Endothelial cell of umbilical vein (primary cell): ENCODE measurements at regions not wholly inside any gene's neighbourhood (a gene's known extent, or its start where the extent isn't known, plus 50 kb on each side); places are given as distances from the start of the nearest gene placed in this dataset.

Source experiments
- BruUV-seq: library from RNA; stranded (reverse); fragments of 400-500 nt; replicated peaks from 2 replicates; lab custom pipeline; 2021; lab: Mats Ljungman, UMichigan
- CTCF ChIA-PET: fragments of 300-600, 350-600 bp; sonication (Branson Sonifier 250); formaldehyde crosslinking; loops from one replicate; lab custom pipeline; 2021; ENCODE audit warnings: antibody characterized with exemption, inconsistent platforms; lab: Charles Lee
- POLR2A ChIA-PET: fragments of 300-600, 350-600 bp; sonication (Branson Sonifier 250); formaldehyde crosslinking; loops from one replicate; lab custom pipeline; 2021; ENCODE audit warnings: antibody characterized with exemption, inconsistent platforms; lab: Charles Lee
- DNase-seq: peaks from one replicate; pipeline ENCODE4 v3.0.0-alpha.2; 2011; ENCODE audit warnings: low read depth, low spot score
- FAIRE-seq: peaks from 2 replicates; lab custom pipeline; 2011; peaks lifted over from hg19 to GRCh38; lab: Jason Lieb, UNC
- H2AFZ ChIP-seq: 2 replicates; pipeline ENCODE4 v1.6.0; 2012; ENCODE audit warnings: low read depth, low read length, control low read depth, inconsistent platforms
- H3K27ac ChIP-seq: 2 replicates; pipeline ENCODE4 v1.5.1; 2011; ENCODE audit warnings: low read depth, mild to moderate bottlenecking, control low read depth, low read length, moderate library complexity; ENCODE audit not compliant: insufficient read depth
- H3K27me3 ChIP-seq, 2 experiments: 2 replicates each; pipeline versions ENCODE4 v1.6.0 to v1.6.1; 2011; ENCODE audit warnings: low read length in 2 of 2, mixed read lengths in 1 of 2; ENCODE audit not compliant: control insufficient read depth in 2 of 2, insufficient read depth in 2 of 2
- H3K36me3 ChIP-seq, 2 experiments: 2 replicates in 1 of 2; 3 replicates in 1 of 2; pipeline ENCODE4 v1.5.1; 2011; ENCODE audit warnings: low read length in 2 of 2, mild to moderate bottlenecking in 1 of 2, moderate library complexity in 1 of 2; ENCODE audit not compliant: control insufficient read depth in 2 of 2, insufficient read depth in 2 of 2; ENCODE audit errors: extremely low read depth in 1 of 2
- H3K4me1 ChIP-seq: 3 replicates; pipeline ENCODE4 v1.5.1; 2011; ENCODE audit warnings: mild to moderate bottlenecking, low read length; ENCODE audit not compliant: control insufficient read depth, insufficient read depth; ENCODE audit errors: extremely low read depth
- H3K4me2 ChIP-seq: 2 replicates; pipeline ENCODE4 v1.6.1; 2011; ENCODE audit warnings: low read length, control low read depth, mixed read lengths; ENCODE audit not compliant: insufficient read depth
- H3K4me3 ChIP-seq, 3 experiments: fragments of 200-600 bp in 1 of 3; sonication (generic), shearing (Covaris generic) in 1 of 3; replicated peaks in 1 of 3; 2 replicates each; pipeline ENCODE4 v1.5.1; 2011 to 2016; ENCODE audit warnings: control low read depth in 3 of 3, low read length in 3 of 3, mild to moderate bottlenecking in 2 of 3, inconsistent platforms in 1 of 3, low read depth in 1 of 3, moderate library complexity in 1 of 3; ENCODE audit not compliant: insufficient read depth in 1 of 3
- H3K79me2 ChIP-seq: 2 replicates; pipeline ENCODE4 v1.6.0; 2012; ENCODE audit warnings: low read length, inconsistent platforms; ENCODE audit not compliant: control insufficient read depth, insufficient read depth
- H3K9ac ChIP-seq: replicated peaks from 2 replicates; pipeline ENCODE3; 2011; ENCODE audit warnings: low read length, control low read depth; ENCODE audit not compliant: insufficient read depth; ENCODE audit errors: extremely low read depth
- H3K9me1 ChIP-seq: replicated peaks from 3 replicates; pipeline ENCODE4 v1.6.0; 2011; ENCODE audit warnings: mild to moderate bottlenecking, low read length; ENCODE audit not compliant: control insufficient read depth, insufficient read depth; ENCODE audit errors: extremely low read depth
- H3K9me3 ChIP-seq: replicated peaks from 2 replicates; pipeline ENCODE4 v1.5.1; 2012; ENCODE audit warnings: low read length, inconsistent platforms; ENCODE audit not compliant: control insufficient read depth, insufficient read depth
- H4K20me1 ChIP-seq: replicated peaks from 2 replicates; pipeline ENCODE3; 2011; ENCODE audit warnings: mild to moderate bottlenecking, low read length; ENCODE audit not compliant: control insufficient read depth, insufficient read depth; ENCODE audit errors: extremely low read depth
- EZH2 ChIP-seq: IDR thresholded peaks from 2 replicates; pipeline ENCODE4 v1.6.1; 2012; ENCODE audit warnings: borderline replicate concordance, low read depth, mild to moderate bottlenecking, moderate library complexity, low read length, inconsistent platforms; ENCODE audit not compliant: severe bottlenecking
- FOS ChIP-seq: IDR thresholded peaks from 2 replicates; pipeline ENCODE4 v1.6.1; 2011; ENCODE audit warnings: mild to moderate bottlenecking, low read length, moderate library complexity, borderline replicate concordance; ENCODE audit not compliant: insufficient read depth
- GATA2 ChIP-seq: IDR thresholded peaks from 2 replicates; pipeline ENCODE4 v1.7.0; 2011; ENCODE audit warnings: low read depth, mild to moderate bottlenecking, moderate library complexity, mixed read lengths, low read length; ENCODE audit not compliant: insufficient read length, insufficient read depth
- JUN ChIP-seq: IDR thresholded peaks from 2 replicates; pipeline ENCODE4 v1.6.1; 2011; ENCODE audit warnings: borderline replicate concordance, low read depth; ENCODE audit not compliant: insufficient read length, insufficient read depth
- MYC ChIP-seq: IDR thresholded peaks from one replicate; pipeline ENCODE4 v1.6.1; 2011; ENCODE audit warnings: mild to moderate bottlenecking, low read depth, low read length
- POLR2A ChIP-seq: IDR thresholded peaks from 2 replicates; pipeline ENCODE4 v1.6.1; 2012; ENCODE audit warnings: low read depth, mild to moderate bottlenecking, control low read depth, low read length
- POLR2AphosphoS5 ChIP-seq: IDR thresholded peaks from 2 replicates; pipeline ENCODE4 v1.6.1; 2012; ENCODE audit warnings: low read depth, mild to moderate bottlenecking, control low read depth, low read length, moderate library complexity; ENCODE audit not compliant: insufficient read depth
- dilution Hi-C: fragments of 300-500 bp; cut with MboI; formaldehyde crosslinking; loops from one replicate; pipeline ENCODE4 v1.15.0; 2019; ENCODE audit warnings: low sequenced_read_pairs; ENCODE audit not compliant: extremely low pct_ligation_motif_present
- intact Hi-C: fragments of 100-400 bp; cut with micrococcal nuclease; formaldehyde crosslinking; loops from one replicate; pipeline ENCODE4 v1.10.0; 2022
- TF ChIP-seq, protein P1 (sequence below): IDR thresholded peaks from 2 replicates; pipeline ENCODE4 v1.6.1; 2011; ENCODE audit not compliant: insufficient read depth, insufficient read length
- TF ChIP-seq, protein P2 (sequence below), 2 donors: IDR thresholded peaks; 1 replicate in 1 of 2; 2 replicates in 1 of 2; pipeline ENCODE4 v1.5.1; 2011; ENCODE audit warnings: low read length in 2 of 2, mild to moderate bottlenecking in 2 of 2, moderate library complexity in 2 of 2, control low read depth in 1 of 2, inconsistent platforms in 1 of 2, low read depth in 1 of 2; ENCODE audit not compliant: insufficient read depth in 1 of 2; ENCODE audit errors: extremely low read depth in 1 of 2

DNA sequence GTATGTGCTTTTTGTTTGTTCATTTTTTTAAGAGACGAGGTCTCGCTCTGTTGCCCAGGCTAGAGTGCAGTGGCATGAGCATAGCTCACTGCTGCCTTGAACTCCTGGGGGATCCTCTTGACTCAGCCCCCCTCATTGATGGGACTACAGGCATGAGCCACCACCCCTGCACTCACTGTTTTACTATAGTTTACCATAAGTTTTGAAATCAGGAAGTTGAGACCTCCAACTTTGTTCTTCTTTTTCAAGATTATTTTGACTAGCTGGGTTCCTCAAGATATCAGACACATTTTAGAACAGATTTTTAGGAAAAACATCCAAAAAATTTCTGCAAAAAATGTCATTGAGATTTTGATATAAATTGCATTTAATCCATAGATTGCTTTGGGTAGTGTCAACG, 120.4 kb upstream of the FGGY start:
- DNase-seq = no peak
- H3K9me3 ChIP-seq = no peaks in the 10 kb centered on the region
- FAIRE-seq = no peak
- no peak overlapping the region for H3K27ac ChIP-seq
- ChIA-PET CTCF (no interaction called here), POLR2A (no interaction called here)
- no peak overlapping the region for H3K4me2 ChIP-seq
- TF ChIP-seq, protein P1, sequence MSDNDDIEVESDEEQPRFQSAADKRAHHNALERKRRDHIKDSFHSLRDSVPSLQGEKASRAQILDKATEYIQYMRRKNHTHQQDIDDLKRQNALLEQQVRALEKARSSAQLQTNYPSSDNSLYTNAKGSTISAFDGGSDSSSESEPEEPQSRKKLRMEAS = no peak
- TF ChIP-seq GATA2 (no peak), POLR2AphosphoS5 (no peak), FOS (no peak), JUN (no peak), POLR2A (no peak), MYC (no peak)
- intact Hi-C loops = no loop called here
- H3K27me3 ChIP-seq = no peaks in the 10 kb centered on the region
- no peak overlapping the region for H3K9ac ChIP-seq
- BruUV-seq = no TSS peak
- peaks cover 13% of the 10 kb centered on the region for H3K4me1 ChIP-seq
- dilution Hi-C loops = no loop called here
- H3K36me3 ChIP-seq = no peaks in the 10 kb centered on the region
- H2AFZ ChIP-seq = no peak overlapping the region
- no peaks in the 10 kb centered on the region for H3K9me1 ChIP-seq
- no peaks in the 10 kb centered on the region for H4K20me1 ChIP-seq
- no peaks in the 10 kb centered on the region for H3K79me2 ChIP-seq
- H3K4me3 ChIP-seq = no peak overlapping the region

DNA sequence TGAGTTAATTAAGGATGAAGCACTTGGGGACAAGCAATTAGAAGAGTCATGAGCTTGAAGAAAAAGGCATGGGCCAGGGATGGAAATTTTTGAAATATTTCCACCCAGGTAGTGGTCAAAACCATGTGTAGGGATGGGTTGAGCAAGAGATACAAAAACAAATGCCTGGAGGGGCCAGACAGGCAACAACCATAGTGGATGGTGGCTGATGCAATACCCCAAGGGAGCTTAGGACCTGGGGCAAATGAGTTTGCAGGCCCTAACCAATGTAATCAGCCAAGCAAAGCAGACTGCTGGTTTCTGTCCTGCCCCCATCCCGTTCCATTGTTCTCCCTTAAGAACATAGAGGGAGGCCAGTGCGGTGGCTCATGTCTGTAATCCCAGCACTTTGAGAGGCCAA, 119.1 kb upstream of the FGGY start:
- dilution Hi-C loops = no loop called here
- H3K4me2 ChIP-seq = no peak overlapping the region
- TF ChIP-seq, protein P1 = no peak
- no peak for TF ChIP-seq GATA2
- no peak for TF ChIP-seq POLR2AphosphoS5
- TF ChIP-seq, protein P2, sequence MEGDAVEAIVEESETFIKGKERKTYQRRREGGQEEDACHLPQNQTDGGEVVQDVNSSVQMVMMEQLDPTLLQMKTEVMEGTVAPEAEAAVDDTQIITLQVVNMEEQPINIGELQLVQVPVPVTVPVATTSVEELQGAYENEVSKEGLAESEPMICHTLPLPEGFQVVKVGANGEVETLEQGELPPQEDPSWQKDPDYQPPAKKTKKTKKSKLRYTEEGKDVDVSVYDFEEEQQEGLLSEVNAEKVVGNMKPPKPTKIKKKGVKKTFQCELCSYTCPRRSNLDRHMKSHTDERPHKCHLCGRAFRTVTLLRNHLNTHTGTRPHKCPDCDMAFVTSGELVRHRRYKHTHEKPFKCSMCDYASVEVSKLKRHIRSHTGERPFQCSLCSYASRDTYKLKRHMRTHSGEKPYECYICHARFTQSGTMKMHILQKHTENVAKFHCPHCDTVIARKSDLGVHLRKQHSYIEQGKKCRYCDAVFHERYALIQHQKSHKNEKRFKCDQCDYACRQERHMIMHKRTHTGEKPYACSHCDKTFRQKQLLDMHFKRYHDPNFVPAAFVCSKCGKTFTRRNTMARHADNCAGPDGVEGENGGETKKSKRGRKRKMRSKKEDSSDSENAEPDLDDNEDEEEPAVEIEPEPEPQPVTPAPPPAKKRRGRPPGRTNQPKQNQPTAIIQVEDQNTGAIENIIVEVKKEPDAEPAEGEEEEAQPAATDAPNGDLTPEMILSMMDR (IDR thresholded peaks at IDR 0.05; ENCODE audit: extremely low read depth in 1 of 2, insufficient read depth in 1 of 2, low read depth in 1 of 2, low read length in 2 of 2) = no peak
- TF ChIP-seq JUN = no peak
- no peak for TF ChIP-seq FOS
- TF ChIP-seq MYC = no peak
- no peak for TF ChIP-seq POLR2A
- TF ChIP-seq EZH2 = no peak
- H2AFZ ChIP-seq = no peak overlapping the region
- intact Hi-C loops = no loop called here
- POLR2A ChIA-PET = no interaction called here
- H3K9ac ChIP-seq = no peak overlapping the region
- H3K27me3 ChIP-seq = no peaks in the 10 kb centered on the region
- H3K9me3 ChIP-seq = no peaks in the 10 kb centered on the region
- DNase-seq (no peak), FAIRE-seq (no peak)
- H3K4me3 ChIP-seq = no peak overlapping the region
- H3K79me2 ChIP-seq = no peaks in the 10 kb centered on the region
- no TSS peak for BruUV-seq
- H3K4me1 ChIP-seq = peaks cover 13% of the 10 kb centered on the region
- no peaks in the 10 kb centered on the region for H3K9me1 ChIP-seq
- CTCF ChIA-PET = interaction anchor here (0.9 to 1.8 kb wide), 2 partner anchors 9 to 257 kb away, joined by 3 to 5 read pairs; no protein-coding TSS in a partner anchor
- no peak overlapping the region for H3K27ac ChIP-seq
- H4K20me1 ChIP-seq = no peaks in the 10 kb centered on the region
- no peaks in the 10 kb centered on the region for H3K36me3 ChIP-seq
